Breast epithelium (tissue), 3 donors: ENCODE measurements at regions not wholly inside any gene's neighbourhood (a gene's known extent, or its start where the extent isn't known, plus 50 kb on each side); places are given as distances from the start of the nearest gene placed in this dataset.
"Not testable (repeated sequence)": the region's sequence is repeated elsewhere in the genome, so short reads cannot be mapped to it uniquely, and the experiment has no call there.

Source experiments
- CTCF ChIP-seq, 3 donors: fragments of 450-650 bp; IDR thresholded peaks; one replicate each; pipeline ENCODE4 v1.5.1; 2016 to 2017; ENCODE audit warnings: antibody characterized with exemption in 3 of 3, mild to moderate bottlenecking in 3 of 3, moderate library complexity in 3 of 3
- POLR2AphosphoS5 ChIP-seq, 3 donors: sonication (generic); formaldehyde crosslinking; IDR thresholded peaks; one replicate each; pipeline ENCODE4 v1.6.1; 2017; ENCODE audit warnings: antibody characterized with exemption in 3 of 3

GRCh38 chr3:75288972-75289574 lies 375.1 kb upstream of the FRG2C start:
- TF ChIP-seq CTCF, POLR2AphosphoS5 (IDR thresholded peaks at IDR 0.05): not testable (repeated sequence)
